Karpas-422 (cell line): ENCODE measurements at regions not wholly inside any gene's neighbourhood (a gene's known extent, or its start where the extent isn't known, plus 50 kb on each side); places are given as distances from the start of the nearest gene placed in this dataset.

Source experiments
- DNase-seq: peaks from one replicate; pipeline ENCODE4 v3.0.0-alpha.2; 2015
- H2AFZ ChIP-seq: fragments of 200-600 bp; sonication (generic); 2 replicates; pipeline ENCODE4 v1.6.1; 2014; ENCODE audit warnings: antibody characterized with exemption, low read length, mixed read lengths
- H3K27ac ChIP-seq: fragments of 200-600 bp; sonication (generic); 2 replicates; pipeline ENCODE4 v1.5.1; 2014; ENCODE audit warnings: mild to moderate bottlenecking, low read length, moderate library complexity
- H3K27me3 ChIP-seq: fragments of 200-600 bp; sonication (generic); 2 replicates; pipeline ENCODE4 v1.6.1; 2014; ENCODE audit warnings: low read length, mixed read lengths
- H3K36me3 ChIP-seq: fragments of 200-600 bp; sonication (generic); 2 replicates; pipeline ENCODE4 v1.6.1; 2014; ENCODE audit warnings: low read length, mixed read lengths; ENCODE audit not compliant: insufficient read depth
- H3K4me1 ChIP-seq: fragments of 200-600 bp; sonication (generic); 2 replicates; pipeline ENCODE4 v1.6.1; 2014; ENCODE audit warnings: mild to moderate bottlenecking, low read length, mixed read lengths
- H3K4me2 ChIP-seq: fragments of 200-600 bp; sonication (generic); 2 replicates; pipeline ENCODE4 v1.6.1; 2014; ENCODE audit warnings: low read length, low read depth, mild to moderate bottlenecking; ENCODE audit not compliant: poor library complexity, severe bottlenecking
- H3K4me3 ChIP-seq: fragments of 200-600 bp; sonication (generic); 2 replicates; pipeline ENCODE4 v1.5.1; 2014; ENCODE audit warnings: mild to moderate bottlenecking, antibody characterized with exemption, low read length, mixed read lengths
- H3K79me2 ChIP-seq: fragments of 200-600 bp; sonication (generic); 2 replicates; pipeline ENCODE4 v1.6.1; 2014; ENCODE audit warnings: mild to moderate bottlenecking, low read length, mixed read lengths
- H3K9ac ChIP-seq: fragments of 200-600 bp; sonication (generic); 2 replicates; pipeline ENCODE4 v1.6.0; 2014; ENCODE audit warnings: low read length
- H3K9me2 ChIP-seq: fragments of 200-600 bp; sonication (generic), shearing (Covaris generic); replicated peaks from 2 replicates; pipeline ENCODE4 v1.6.0; 2014; ENCODE audit warnings: mild to moderate bottlenecking, low read length, moderate library complexity; ENCODE audit not compliant: insufficient read depth
- H3K9me3 ChIP-seq: fragments of 300-700, 200-600 bp; sonication (generic); 2 replicates; pipeline ENCODE4 v1.6.1; 2014; ENCODE audit warnings: low read length, mixed read lengths
- H4K20me1 ChIP-seq: fragments of 200-600 bp; sonication (generic); 2 replicates; pipeline ENCODE4 v1.6.1; 2014; ENCODE audit warnings: mild to moderate bottlenecking, antibody characterized with exemption, low read length, low read depth; ENCODE audit not compliant: insufficient read depth

DNA sequence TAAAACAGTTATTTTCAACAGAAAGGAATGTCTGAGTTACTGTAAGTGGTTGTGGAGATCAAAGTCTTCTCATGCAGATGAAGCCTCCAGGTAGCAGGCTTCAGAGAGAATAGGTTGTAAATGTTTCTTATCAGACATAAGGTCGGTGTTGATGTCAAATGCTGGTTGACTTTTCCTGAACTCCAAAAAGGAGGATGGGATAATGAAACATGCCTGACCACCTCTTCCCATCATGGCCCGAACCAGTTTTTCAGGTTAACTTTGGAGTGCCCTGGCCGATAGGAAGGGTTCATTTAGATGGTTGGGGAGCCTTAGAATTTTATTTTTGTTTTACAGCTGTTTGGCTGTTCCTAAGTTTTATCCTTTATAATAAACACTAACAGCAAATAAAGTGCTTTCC, 478.4 kb downstream of the ACTL7B start:
- Histone ChIP-seq H3K27ac (no peak overlapping the region), H2AFZ (no peak overlapping the region), H3K9me3 (no peaks in the 10 kb centered on the region), H3K27me3 (no peaks in the 10 kb centered on the region), H3K4me1 (no peaks in the 10 kb centered on the region), H3K4me2 (no peak overlapping the region), H3K4me3 (no peak overlapping the region), H3K79me2 (no peaks in the 10 kb centered on the region), H3K9ac (no peak overlapping the region), H3K36me3 (no peaks in the 10 kb centered on the region), H3K9me2 (no peaks in the 10 kb centered on the region), H4K20me1 (no peaks in the 10 kb centered on the region)
- no peak for DNase-seq

DNA sequence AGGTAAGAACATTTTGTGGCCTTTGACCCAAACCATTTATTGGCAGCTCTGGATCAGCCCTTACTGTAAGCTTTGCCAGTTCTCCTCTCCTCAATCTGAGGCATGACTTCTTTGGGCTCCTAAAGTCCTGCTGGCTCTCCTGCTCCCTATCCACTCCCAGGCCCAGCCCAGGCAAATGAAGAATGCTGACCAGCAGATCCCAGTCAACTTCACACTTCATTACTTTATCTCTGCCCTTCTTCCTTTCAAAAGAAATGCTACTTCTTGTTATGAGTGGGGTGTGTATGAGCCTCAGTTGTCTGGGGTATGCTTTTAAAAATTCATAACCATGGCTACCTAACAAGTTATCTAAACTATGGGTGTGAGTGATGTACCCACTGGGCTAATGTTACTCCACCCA, 479.6 kb downstream of the ACTL7B start:
- H3K79me2 ChIP-seq = no peaks in the 10 kb centered on the region
- no peak for DNase-seq

DNA sequence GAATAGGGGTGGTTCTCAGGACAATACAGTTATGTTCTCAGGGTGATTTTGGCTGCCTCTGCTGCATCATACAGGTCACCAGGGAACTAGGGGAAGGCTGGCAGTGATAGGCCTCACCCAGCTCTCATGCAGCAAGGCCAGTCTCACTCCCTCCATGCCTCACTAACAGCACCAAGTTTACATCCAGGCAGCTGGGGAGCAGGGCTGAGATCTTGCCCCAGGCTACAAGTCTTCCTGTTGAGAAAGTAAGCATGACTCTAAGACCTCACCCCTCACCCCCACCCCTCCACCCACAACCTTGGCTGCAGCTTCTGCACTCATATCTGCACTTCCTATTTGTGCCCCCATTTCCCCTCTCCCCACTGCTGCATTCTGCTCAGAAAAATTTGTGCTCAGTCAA, 481.2 kb downstream of the ACTL7B start:
- no peaks in the 10 kb centered on the region for H4K20me1 ChIP-seq
- no peak overlapping the region for H3K4me2 ChIP-seq
- H3K4me1 ChIP-seq = no peaks in the 10 kb centered on the region
- no peaks in the 10 kb centered on the region for H3K36me3 ChIP-seq
- H3K4me3 ChIP-seq = no peak overlapping the region
- no peak overlapping the region for H3K27ac ChIP-seq
- no peak overlapping the region for H3K9ac ChIP-seq
- H3K9me3 ChIP-seq = no peaks in the 10 kb centered on the region
- H3K27me3 ChIP-seq = no peaks in the 10 kb centered on the region
- DNase-seq = no peak
- H2AFZ ChIP-seq = no peak overlapping the region
- no peaks in the 10 kb centered on the region for H3K9me2 ChIP-seq
- no peaks in the 10 kb centered on the region for H3K79me2 ChIP-seq

More for the DNA sequence above, 479.6 kb downstream of the ACTL7B start:
- H3K9me2 ChIP-seq = no peaks in the 10 kb centered on the region
- no peak overlapping the region for H3K27ac ChIP-seq
- H3K4me3 ChIP-seq = no peak overlapping the region
- H3K27me3 ChIP-seq = no peaks in the 10 kb centered on the region
- H3K36me3 ChIP-seq = no peaks in the 10 kb centered on the region
- H3K9me3 ChIP-seq = no peaks in the 10 kb centered on the region
- no peak overlapping the region for H2AFZ ChIP-seq
- no peak overlapping the region for H3K4me2 ChIP-seq
- no peak overlapping the region for H3K9ac ChIP-seq
- no peaks in the 10 kb centered on the region for H3K4me1 ChIP-seq
- H4K20me1 ChIP-seq = no peaks in the 10 kb centered on the region

GRCh38 chr9:108367188-108367587, 488.6 kb downstream of the ACTL7B start:
- Histone ChIP-seq H3K9me2 (no peaks in the 10 kb centered on the region), H3K4me3 (no peak overlapping the region), H3K9me3 (no peaks in the 10 kb centered on the region), H3K27ac (no peak overlapping the region), H3K9ac (no peak overlapping the region), H3K79me2 (no peaks in the 10 kb centered on the region), H3K4me1 (no peaks in the 10 kb centered on the region), H3K36me3 (no peaks in the 10 kb centered on the region), H3K4me2 (no peak overlapping the region), H3K27me3 (no peaks in the 10 kb centered on the region), H2AFZ (no peak overlapping the region), H4K20me1 (no peaks in the 10 kb centered on the region)
- DNase-seq = no peak

DNA sequence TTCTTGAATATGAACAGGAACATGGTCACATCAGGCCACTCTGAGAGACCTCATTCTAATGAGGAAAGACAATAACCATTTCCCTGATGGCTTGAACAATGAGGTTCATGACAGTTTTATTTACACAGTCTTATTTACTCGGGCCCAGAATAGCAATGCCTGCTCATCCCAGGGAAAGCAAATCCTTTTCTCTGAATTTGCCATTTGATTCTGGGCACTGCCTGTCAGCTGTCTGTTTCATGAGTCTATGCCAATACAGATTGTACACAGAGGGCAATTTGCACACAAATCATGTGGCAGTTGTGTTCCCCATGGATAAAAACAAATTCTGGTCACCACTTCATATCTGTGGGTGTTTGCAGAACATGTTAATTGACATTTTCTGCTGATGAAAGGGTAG, 492.5 kb downstream of the ACTL7B start:
- no peak overlapping the region for H2AFZ ChIP-seq
- H4K20me1 ChIP-seq = no peaks in the 10 kb centered on the region
- no peaks in the 10 kb centered on the region for H3K9me2 ChIP-seq

DNA sequence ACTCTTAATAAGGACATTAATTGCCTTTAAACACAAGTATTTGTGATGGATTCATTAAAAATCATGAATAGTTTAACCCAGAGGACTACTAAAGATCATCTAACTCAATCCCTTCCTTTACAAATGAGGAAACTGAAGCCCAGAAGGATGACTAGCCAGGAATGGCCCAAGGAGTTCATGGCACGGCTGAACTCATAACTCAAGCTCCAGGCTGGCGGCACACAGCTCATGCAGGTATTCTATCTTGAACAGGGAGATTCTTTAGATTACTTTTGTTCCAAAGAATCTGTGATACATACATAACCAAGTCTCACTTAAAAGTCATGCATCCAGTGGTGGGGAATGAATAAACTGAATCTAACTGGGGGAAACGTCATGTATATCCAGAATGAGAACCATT, 495.5 kb downstream of the ACTL7B start:
- no peak overlapping the region for H3K4me3 ChIP-seq
- no peaks in the 10 kb centered on the region for H4K20me1 ChIP-seq
- no peaks in the 10 kb centered on the region for H3K9me2 ChIP-seq
- 0 out of 2 replicates have a peak, but pooled peaks cover 3% of the 10 kb centered on the region for H3K27me3 ChIP-seq
- H2AFZ ChIP-seq = no peak overlapping the region
- no peak overlapping the region for H3K27ac ChIP-seq
- H3K4me1 ChIP-seq = no peaks in the 10 kb centered on the region
- no peaks in the 10 kb centered on the region for H3K79me2 ChIP-seq
- no peak overlapping the region for H3K4me2 ChIP-seq
- no peaks in the 10 kb centered on the region for H3K9me3 ChIP-seq
- H3K9ac ChIP-seq = no peak overlapping the region
- no peak for DNase-seq
- H3K36me3 ChIP-seq = no peaks in the 10 kb centered on the region

More for the DNA sequence above, 492.5 kb downstream of the ACTL7B start:
- no peaks in the 10 kb centered on the region for H3K79me2 ChIP-seq
- H3K4me1 ChIP-seq = no peaks in the 10 kb centered on the region
- H3K27ac ChIP-seq = no peak overlapping the region
- 0 out of 2 replicates have a peak, but pooled peaks cover 2% of the 10 kb centered on the region for H3K27me3 ChIP-seq
- H3K9me3 ChIP-seq = no peaks in the 10 kb centered on the region
- H3K4me3 ChIP-seq = no peak overlapping the region
- H3K9ac ChIP-seq = no peak overlapping the region
- H3K4me2 ChIP-seq = no peak overlapping the region
- no peaks in the 10 kb centered on the region for H3K36me3 ChIP-seq
- DNase-seq = no peak

- Histone ChIP-seq H3K9me3 (no peaks in the 10 kb centered on the region), H3K27me3 (0 out of 2 replicates have a peak, but pooled peaks cover 3% of the 10 kb centered on the region), H3K4me1 (no peaks in the 10 kb centered on the region), H3K79me2 (no peaks in the 10 kb centered on the region), H3K9me2 (no peaks in the 10 kb centered on the region), H3K4me2 (no peak overlapping the region), H3K36me3 (no peaks in the 10 kb centered on the region), H3K27ac (no peak overlapping the region), H4K20me1 (no peaks in the 10 kb centered on the region), H3K9ac (no peak overlapping the region), H2AFZ (no peak overlapping the region), H3K4me3 (no peak overlapping the region)
- no peak for DNase-seq
These were observed 499.0 kb downstream of the ACTL7B start for GRCh38 chr9:108356806-108357205.

DNA sequence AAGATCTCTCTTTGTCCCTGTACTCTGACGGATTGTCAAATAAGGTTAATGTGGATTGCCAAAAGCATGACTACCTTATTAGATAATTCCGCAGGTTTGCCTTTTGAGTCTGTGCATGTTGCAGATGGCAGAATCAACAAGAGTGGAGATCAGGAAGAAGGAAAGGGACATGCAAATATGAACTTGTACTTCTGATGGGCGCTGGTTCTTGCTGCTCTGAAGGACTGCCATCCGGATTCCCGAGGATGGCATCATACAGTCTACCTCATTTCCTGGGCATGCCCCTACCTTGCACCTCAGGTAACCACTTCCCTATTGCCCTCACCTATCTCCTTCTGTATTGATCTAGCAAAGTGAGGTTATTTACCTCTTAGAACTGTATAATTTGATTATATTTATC, 504.2 kb downstream of the ACTL7B start:
- Histone ChIP-seq H3K9me3 (no peaks in the 10 kb centered on the region), H3K27me3 (no peaks in the 10 kb centered on the region), H2AFZ (no peak overlapping the region), H4K20me1 (no peaks in the 10 kb centered on the region), H3K9ac (no peak overlapping the region), H3K4me2 (no peak overlapping the region), H3K4me3 (no peak overlapping the region), H3K9me2 (no peaks in the 10 kb centered on the region), H3K4me1 (no peaks in the 10 kb centered on the region), H3K27ac (no peak overlapping the region), H3K79me2 (no peaks in the 10 kb centered on the region), H3K36me3 (no peaks in the 10 kb centered on the region)
- DNase-seq = peak; percentile 6
